ENCODE measurements at regions not wholly inside any gene's neighbourhood (a gene's known extent, or its start where the extent isn't known, plus 50 kb on each side); places are given as distances from the start of the nearest gene placed in this dataset.

DNA sequence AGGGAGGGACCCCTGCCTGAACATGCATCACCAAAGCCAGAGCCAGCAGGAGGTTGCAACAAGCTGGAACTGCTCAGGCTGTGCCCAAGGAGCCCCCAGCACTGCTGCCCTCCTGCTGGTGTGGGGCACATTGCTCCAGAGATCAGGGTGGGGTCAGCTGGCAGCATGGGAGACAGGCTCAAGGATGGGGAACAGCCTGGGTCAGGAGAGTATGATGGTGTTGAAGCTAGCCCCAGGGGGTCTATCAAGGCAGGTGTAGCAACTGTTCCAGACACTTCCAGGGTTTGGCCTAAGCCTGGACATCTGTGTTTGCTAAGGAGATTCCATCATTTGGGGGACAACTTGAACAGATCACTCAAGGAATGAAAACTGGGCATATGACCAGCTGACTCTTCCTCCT is 133.1 kb downstream of the ATPSCKMT start:
- TF ChIP-seq EZH2 (IDR thresholded peaks at IDR 0.05; ENCODE audit: low read length), result no peak
- TF ChIP-seq, protein P1, sequence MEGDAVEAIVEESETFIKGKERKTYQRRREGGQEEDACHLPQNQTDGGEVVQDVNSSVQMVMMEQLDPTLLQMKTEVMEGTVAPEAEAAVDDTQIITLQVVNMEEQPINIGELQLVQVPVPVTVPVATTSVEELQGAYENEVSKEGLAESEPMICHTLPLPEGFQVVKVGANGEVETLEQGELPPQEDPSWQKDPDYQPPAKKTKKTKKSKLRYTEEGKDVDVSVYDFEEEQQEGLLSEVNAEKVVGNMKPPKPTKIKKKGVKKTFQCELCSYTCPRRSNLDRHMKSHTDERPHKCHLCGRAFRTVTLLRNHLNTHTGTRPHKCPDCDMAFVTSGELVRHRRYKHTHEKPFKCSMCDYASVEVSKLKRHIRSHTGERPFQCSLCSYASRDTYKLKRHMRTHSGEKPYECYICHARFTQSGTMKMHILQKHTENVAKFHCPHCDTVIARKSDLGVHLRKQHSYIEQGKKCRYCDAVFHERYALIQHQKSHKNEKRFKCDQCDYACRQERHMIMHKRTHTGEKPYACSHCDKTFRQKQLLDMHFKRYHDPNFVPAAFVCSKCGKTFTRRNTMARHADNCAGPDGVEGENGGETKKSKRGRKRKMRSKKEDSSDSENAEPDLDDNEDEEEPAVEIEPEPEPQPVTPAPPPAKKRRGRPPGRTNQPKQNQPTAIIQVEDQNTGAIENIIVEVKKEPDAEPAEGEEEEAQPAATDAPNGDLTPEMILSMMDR (optimal IDR thresholded peaks at IDR 0.05 in 1 of 3, IDR thresholded peaks at IDR 0.05 in 1 of 3, conservative IDR thresholded peaks at IDR 0.05 in 1 of 3; ENCODE audit: extremely low read depth in 1 of 3, insufficient read depth in 2 of 3, low read length in 3 of 3), result no peak
